PC-3 (cell line): ENCODE measurements at regions not wholly inside any gene's neighbourhood (a gene's known extent, or its start where the extent isn't known, plus 50 kb on each side); places are given as distances from the start of the nearest gene placed in this dataset.

Source experiments
- EZH2 ChIP-seq: fragments of 300-600 bp; sonication (generic); IDR thresholded peaks from one replicate; pipeline ENCODE4 v1.6.1; 2017; ENCODE audit warnings: antibody characterized with exemption, mild to moderate bottlenecking, low read length; ENCODE audit not compliant: unreplicated experiment
- EZH2phosphoT487 ChIP-seq: fragments of 300-600 bp; sonication (generic); IDR thresholded peaks from 2 replicates; pipeline ENCODE4 v1.6.1; 2018; ENCODE audit warnings: mild to moderate bottlenecking, antibody characterized with exemption, low read length, borderline replicate concordance
- TF ChIP-seq, protein P1 (sequence below): fragments of 300-600 bp; sonication (generic); conservative IDR thresholded peaks from 2 replicates; pipeline ENCODE4 v1.5.1; 2017; ENCODE audit warnings: antibody characterized with exemption, low read depth, mild to moderate bottlenecking, low read length

DNA sequence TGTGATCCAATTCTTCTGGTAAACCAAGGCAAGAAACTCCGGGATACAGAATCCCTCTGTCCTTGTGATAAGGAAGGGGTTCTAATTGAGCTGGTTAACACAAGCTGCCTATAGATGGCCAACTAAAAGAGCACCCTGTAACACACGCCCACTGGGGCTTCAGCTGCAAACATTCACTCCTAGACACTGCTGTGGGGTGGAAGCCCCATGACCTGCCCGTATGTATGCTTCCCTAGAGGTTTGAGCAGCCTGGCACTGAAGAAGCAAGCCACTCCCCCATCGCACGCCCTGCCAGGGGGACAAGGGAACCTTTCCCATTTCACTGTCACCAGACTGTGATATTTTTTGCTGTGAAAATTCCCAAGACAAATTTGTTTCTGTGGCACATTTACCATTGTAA, 516.9 kb upstream of the GOLIM4 start:
- TF ChIP-seq, protein P1, sequence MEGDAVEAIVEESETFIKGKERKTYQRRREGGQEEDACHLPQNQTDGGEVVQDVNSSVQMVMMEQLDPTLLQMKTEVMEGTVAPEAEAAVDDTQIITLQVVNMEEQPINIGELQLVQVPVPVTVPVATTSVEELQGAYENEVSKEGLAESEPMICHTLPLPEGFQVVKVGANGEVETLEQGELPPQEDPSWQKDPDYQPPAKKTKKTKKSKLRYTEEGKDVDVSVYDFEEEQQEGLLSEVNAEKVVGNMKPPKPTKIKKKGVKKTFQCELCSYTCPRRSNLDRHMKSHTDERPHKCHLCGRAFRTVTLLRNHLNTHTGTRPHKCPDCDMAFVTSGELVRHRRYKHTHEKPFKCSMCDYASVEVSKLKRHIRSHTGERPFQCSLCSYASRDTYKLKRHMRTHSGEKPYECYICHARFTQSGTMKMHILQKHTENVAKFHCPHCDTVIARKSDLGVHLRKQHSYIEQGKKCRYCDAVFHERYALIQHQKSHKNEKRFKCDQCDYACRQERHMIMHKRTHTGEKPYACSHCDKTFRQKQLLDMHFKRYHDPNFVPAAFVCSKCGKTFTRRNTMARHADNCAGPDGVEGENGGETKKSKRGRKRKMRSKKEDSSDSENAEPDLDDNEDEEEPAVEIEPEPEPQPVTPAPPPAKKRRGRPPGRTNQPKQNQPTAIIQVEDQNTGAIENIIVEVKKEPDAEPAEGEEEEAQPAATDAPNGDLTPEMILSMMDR = no peak
- TF ChIP-seq EZH2 (no peak), EZH2phosphoT487 (no peak)
